ENCODE measurements at regions not wholly inside any gene's neighbourhood (a gene's known extent, or its start where the extent isn't known, plus 50 kb on each side); places are given as distances from the start of the nearest gene placed in this dataset.
"Not testable (repeated sequence)": the region's sequence is repeated elsewhere in the genome, so short reads cannot be mapped to it uniquely, and the experiment has no call there.

GRCh38 chr3:109920749-109921148, 583.4 kb upstream of the DPPA4 start:
- no peak for DNase-seq

DNA sequence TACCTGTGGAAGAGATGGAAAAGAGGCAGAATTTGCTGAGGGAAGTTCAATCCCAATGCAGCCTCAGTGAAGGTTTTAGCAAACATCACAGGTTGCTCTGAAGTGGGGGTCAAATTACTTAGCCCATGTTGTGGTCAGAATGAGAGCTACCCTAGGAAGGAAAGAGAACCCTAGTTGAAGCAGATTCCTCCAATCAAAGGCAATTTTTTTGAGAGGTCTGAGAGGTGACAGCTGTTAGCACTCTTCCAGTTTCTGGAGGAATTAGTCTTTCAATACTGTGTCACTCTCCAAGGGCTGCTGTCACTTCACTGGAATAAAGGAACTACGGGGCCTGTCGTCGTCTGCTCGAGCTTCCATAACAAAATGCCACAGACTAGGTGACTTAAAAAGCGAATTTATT, 584.2 kb upstream of the DPPA4 start:
- DNase-seq = no peak

GRCh38 chr3:109922856-109923255, 585.5 kb upstream of the DPPA4 start:
- no peak for DNase-seq

DNA sequence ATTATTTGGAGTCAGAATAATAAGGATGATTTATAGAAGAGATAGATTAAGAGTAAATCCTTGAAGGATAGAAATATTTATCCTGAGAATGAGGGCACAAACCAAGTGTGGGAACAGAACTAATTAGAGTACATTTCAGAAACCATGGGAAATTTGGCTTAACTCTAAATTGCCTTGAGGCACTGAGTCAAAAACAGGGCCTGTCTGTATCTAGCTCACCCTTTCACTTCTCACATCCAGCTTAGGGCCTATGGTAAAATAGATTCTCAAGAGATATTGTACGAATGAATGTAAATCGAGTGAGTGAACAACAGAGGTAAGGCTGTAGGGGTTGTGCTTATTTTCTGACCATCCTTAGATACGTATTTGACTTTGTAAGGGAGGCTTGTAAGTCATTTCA, 586.1 kb upstream of the DPPA4 start:
- DNase-seq = no peak

DNA sequence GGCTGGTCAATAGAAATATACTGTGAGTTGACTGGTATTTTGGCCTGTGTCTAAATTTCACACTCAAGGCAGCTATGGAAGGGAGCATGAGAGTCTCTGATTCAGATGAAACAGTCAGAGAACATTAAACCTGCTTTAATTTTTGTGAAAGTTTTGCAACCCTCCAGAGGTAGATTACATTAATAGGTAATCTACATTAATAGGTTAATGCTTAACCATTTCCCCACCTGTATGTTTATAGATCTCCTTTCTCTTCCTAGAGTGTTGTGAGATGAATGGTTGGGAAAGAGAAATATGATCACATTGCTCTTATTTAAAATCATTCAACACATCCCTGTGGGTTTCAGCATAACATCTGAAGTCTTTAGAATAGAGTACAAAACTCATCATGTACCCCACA, 586.9 kb upstream of the DPPA4 start:
- DNase-seq = no peak

- DNase-seq = no peak
Measured at GRCh38 chr3:109926376-109926775, 589.0 kb upstream of the DPPA4 start.

- DNase-seq = peak; percentile 12
Measured at GRCh38 chr3:109927161-109927560, 589.8 kb upstream of the DPPA4 start.

- DNase-seq = no peak
Measured at GRCh38 chr3:109927726-109928125, 590.4 kb upstream of the DPPA4 start.

DNA sequence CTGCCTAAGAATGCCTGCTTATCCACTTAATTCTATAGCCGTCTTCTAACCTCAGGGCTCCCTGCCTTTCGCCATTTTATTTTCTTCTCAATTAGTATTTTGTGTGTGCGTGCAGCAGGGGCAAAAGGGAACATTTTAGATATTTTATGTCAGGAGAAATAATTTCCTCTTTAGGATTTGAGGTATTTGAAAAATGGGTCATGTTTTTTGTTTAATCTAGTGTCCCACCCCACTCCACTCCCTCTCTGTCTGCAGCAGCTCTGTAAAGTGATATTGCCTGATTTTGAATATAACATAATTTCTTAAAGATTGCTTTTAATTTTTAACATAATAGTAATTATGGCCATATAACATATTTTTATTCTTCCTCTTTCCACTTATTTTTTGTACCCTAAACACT, 593.2 kb upstream of the DPPA4 start:
- DNase-seq = no peak

DNA sequence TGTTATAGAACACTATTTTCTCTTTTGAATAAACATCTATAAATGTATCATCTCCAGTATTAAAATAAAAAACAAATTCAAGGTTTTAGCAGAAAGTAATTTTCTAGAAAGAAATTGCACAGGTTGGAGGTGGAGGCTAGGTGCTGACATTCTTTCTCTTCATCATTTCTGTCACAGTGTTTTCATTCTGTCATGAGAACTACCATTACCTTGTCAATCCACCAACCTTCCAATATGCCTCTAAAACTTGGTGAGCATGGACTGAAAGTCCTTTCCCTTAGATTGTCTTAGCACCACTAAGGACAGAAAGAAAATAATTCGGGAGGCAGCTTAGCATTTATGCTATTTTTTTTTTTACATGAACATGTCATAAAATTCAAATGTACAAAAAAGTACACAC, 596.2 kb upstream of the DPPA4 start:
- no peak for DNase-seq

DNA sequence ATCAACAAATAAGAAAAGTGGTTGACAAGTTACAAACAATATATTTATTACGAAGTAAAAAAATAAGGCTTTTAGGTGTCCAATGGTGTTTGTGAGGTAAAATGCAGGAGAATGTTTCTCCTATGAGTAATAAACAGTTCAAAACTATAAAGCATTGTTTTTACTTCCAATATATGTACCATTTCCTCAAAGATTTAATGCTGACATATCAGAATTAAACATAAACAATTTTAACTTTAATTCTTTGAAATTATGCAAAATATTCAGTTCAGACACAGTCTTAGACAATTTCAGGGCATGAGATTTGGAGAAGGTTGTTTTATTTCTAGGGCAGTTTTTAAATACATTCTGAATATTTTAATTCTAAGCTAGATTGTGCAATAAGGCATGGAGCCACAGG, 602.5 kb upstream of the DPPA4 start:
- DNase-seq = no peak

DNA sequence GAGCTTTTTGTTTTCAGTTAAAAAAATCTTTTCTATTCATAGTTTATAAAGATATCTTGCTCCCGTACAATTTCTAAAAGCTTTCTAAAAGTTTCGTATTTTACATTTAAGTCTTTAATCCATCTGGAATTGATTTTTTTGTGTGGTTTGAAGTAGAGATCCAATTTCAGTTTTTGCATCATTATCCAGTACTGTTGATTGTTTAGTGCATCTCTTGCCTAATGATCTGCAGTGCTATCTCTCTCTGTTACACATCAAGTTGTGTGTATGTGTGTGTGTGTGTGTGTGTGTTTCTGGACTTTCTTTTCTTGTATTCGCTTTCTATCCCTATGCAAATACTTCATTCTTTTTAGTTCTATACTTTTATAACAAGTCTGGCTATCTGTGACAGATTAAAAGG, 605.8 kb upstream of the DPPA4 start:
- no peak for DNase-seq

DNA sequence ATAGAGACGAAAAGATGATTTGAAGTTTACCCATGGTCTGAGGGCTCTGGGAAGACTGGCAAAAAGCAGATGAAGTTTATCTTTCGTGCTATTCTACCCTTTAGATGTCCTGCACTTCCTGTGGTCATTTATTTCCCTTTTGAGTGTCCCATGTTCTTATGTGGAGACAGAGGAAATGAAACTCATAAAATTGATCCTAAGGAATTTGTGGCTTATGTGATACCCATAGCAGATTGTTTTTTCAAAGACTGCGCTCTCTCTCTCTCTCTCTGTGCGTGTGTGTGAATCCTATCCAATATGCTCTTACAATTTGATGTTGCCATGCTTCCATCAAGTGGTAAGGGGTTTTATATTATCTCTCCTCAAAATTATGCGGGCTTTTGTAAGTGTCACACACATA, 607.5 kb upstream of the DPPA4 start:
- no peak for DNase-seq

GRCh38 chr3:109952924-109953323, 615.6 kb upstream of the DPPA4 start:
- DNase-seq = no peak

GRCh38 chr3:109963831-109964230, 626.5 kb upstream of the DPPA4 start:
- DNase-seq = no peak

DNA sequence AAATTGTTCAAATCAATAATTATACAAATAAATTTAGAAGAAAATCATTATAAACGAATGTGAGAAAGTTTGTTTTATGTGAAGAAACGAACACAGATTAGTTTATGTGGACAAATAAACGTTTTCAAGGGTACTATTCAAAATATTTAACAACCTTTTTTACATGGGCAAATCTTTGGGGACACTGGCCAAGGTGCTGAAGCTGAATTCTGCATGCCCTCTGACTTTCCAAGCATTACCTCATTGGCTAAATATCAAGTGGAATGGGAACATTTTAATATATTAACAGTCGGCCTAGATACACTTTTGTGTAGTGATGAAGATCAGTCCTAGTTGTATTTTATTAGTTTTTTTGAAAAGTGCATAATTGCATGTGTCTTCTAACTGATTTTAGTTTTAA, 636.4 kb upstream of the DPPA4 start:
- no peak for DNase-seq

- DNase-seq = no peak
Measured at GRCh38 chr3:109977897-109978296, 640.6 kb upstream of the DPPA4 start.

DNA sequence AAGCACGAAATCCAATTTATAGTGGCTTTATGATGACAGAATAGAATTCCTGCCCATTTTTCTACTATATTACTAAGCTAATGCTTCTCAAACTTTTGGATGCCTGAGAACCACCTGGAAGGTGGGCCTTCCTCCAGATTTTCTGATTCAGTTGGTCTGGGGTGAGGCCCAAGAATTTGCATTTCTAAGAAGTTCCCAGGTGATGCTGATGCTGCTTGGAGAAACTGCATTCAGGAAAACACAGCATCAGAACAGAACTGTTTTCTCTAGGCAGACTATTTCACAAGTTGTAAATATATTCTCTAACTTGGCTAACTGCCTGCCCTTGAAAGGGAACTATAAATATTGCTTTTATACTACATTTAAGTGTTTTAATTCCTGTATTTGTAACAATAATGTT, 644.9 kb upstream of the DPPA4 start:
- no peak for DNase-seq

- no peak for DNase-seq
Measured at GRCh38 chr3:109984976-109985375, 647.6 kb upstream of the DPPA4 start.

- no peak for DNase-seq
Measured at GRCh38 chr3:109985943-109986555, 648.7 kb upstream of the DPPA4 start.

DNA sequence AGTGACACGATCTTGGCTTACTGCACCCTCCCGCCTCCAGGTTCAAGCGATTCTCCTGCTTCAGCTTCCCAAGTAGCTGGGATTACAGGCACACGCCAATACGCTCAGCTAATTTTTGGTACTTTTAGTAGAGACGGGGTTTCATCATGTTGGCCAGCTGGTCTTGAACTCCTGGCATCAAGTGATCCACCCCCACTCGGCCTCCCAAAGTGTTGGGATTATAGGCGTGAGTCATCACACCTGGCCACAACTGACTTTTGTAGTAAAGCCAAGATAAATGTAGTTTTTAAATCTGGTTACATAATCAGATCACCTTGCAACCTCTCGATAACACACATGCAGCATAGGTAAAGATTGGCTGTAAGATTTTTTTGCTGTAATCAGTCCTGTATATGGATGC, 657.5 kb upstream of the DPPA4 start:
- DNase-seq = no peak

- DNase-seq = no peak
Measured at GRCh38 chr3:109995377-109995776, 658.0 kb upstream of the DPPA4 start.

GRCh38 chr3:110001905-110002304, 664.6 kb upstream of the DPPA4 start:
- not testable (repeated sequence) for DNase-seq

GRCh38 chr3:110006913-110007312, 669.6 kb upstream of the DPPA4 start:
- DNase-seq = no peak

DNA sequence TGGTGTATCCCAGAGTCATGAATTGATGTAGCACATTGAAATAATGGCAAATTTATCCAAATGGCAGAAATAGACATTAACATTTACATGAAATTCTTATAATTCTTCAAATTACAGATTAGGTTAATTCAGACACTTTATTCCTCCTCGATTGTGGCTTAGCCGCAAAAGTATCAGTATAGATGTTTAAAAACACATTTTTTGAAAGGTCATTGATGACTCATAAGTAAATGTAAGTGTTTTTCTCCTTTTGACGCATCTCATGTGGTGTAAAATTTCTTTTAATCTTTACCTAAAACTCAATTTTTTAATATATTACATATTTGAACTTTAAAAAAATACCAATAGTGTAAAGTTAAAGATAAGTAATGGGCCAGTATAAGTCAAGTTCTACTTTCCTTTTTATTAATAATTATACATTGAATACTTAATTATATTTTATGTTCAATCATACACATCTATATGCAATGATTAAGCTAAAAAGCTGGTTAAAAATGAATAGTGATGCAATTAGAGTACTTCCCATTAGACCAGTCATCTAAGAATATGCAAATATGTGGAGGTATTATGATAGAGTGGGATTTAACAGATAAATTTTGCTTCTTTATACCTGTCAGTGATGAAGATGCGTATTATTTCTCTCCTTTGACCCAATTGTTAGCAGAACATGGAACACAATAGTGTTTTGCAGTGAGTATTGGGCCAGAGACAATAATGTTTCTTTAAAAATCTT, 678.1 kb upstream of the DPPA4 start:
- no peak for DNase-seq
